ENCODE measurements at regions not wholly inside any gene's neighbourhood (a gene's known extent, or its start where the extent isn't known, plus 50 kb on each side); places are given as distances from the start of the nearest gene placed in this dataset.

DNA sequence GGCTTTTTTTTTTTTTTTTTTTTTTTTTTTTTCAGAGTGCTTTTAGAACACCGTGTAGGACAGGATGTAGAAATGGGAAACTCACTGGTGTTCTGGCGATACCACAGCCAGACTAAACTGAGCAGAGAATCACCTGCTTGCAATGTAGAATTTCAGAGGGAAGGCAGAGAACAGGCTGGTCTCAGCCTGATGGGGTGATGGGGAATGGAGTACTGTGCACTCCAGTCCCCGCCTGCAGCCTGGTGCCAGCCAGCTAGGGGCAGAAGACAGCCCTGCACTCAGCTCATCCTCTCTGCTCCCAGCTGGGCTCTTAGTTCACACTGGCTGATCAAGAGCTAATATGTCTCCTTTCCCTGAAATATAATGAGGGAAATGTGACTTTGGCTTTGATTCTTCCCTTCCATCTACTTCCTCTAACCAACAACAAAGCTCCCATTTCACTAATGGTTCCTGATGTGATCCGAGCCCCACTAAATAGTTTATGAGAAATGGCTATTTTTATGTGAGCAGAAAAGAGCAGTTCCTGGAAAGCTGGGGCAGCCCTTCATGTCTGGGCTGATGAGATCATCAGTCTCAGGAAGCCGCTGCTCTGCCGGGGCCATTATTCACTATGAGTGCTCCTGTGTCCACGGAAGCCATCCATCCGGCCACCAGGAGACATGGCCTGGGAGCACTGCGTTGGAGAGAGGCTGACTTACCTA is 209.7 kb downstream of the GADD45G start:
- DNase-seq, result no peak

- no peak for DNase-seq
These were observed 210.5 kb downstream of the GADD45G start for GRCh38 chr9:89815061-89815902.

GRCh38 chr9:89815903-89816573 is 211.2 kb downstream of the GADD45G start:
- DNase-seq, result no peak

GRCh38 chr9:89817151-89817950 is 212.5 kb downstream of the GADD45G start:
- no peak for DNase-seq

GRCh38 chr9:89820337-89820736 is 215.5 kb downstream of the GADD45G start:
- DNase-seq, result no peak

GRCh38 chr9:89821081-89821480 is 216.3 kb downstream of the GADD45G start:
- no peak for DNase-seq

DNA sequence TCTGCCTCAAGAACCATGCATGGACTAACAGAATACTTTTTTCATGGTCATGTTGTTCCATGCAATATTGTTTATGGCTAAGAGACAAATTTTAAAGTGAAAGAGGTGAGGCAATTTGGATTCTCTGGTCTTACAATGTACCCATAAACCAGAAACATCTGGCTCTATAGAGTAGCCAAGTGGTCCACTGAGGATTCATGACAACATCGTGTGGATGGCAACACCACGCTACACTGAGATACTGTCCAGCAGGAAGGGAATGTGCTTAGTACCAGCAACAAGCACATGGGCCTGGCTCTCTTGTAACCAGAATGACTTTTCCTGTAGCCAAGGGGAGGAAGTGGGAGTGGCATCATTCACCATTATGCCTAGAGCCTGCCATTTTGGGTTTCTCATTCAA is 218.2 kb downstream of the GADD45G start:
- no peak for DNase-seq

GRCh38 chr9:89825669-89826068 is 220.9 kb downstream of the GADD45G start:
- DNase-seq, result no peak

DNA sequence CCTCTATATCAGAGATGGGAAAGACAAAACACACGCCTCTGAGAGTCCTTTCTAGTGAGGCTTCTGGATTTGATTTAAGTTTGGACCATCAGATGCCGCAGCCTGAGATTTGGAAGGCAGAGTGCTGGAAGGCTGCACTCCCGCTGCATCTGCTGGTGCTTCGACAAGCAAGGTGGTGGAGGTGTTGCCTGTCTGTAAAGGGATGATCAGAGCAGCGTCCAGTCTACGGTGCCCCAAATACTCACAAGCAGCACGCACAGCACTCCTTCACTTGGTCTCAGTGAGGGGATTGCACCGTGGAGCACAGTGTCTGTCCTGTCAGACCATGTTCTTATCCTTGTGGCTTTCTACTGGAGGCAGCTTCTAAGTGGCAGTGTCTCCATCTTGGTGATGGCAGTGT is 221.4 kb downstream of the GADD45G start:
- no peak for DNase-seq

DNA sequence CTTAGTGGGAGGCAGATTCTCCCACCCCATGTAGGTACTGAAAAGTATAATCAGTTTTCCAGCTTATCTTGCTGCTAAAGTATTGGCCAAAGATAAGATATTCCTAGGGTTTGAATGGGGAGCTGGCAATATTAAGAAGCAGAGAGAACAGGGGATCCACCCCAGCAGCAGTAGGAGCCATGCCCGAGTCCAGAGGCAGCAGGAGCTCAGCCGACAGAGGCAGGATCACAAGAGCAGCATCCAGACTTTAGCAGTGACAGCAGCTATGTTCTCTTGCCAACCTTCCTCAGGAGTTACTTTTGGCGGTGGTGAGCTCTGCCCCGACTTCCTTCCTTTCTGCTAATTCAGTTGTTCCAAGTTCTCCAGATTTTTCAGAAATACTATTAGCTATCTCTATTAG is 224.5 kb downstream of the GADD45G start:
- no peak for DNase-seq

GRCh38 chr9:89835666-89836065 is 230.9 kb downstream of the GADD45G start:
- DNase-seq, result no peak

GRCh38 chr9:89837162-89837933 is 232.5 kb downstream of the GADD45G start:
- no peak for DNase-seq

DNA sequence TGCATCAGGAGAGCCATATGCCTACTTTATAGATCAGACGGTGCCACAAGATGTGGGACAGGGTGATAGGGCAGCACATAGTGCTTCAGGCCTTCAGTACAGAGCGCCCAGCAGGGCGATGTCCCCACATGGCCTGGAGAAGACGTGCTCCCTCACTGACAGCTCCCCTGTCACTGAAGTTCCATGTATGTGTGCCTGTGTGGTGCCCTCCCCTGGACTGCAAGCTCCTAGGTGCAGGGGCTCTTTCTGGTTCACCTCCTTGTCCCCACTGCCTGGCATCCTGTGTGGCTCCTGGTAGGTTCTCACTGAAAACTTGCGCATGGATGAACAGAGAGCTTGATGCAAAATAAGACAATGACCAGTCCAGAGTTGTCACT is 233.1 kb downstream of the GADD45G start:
- no peak for DNase-seq

GRCh38 chr9:89838621-89839020 is 233.8 kb downstream of the GADD45G start:
- no peak for DNase-seq

DNA sequence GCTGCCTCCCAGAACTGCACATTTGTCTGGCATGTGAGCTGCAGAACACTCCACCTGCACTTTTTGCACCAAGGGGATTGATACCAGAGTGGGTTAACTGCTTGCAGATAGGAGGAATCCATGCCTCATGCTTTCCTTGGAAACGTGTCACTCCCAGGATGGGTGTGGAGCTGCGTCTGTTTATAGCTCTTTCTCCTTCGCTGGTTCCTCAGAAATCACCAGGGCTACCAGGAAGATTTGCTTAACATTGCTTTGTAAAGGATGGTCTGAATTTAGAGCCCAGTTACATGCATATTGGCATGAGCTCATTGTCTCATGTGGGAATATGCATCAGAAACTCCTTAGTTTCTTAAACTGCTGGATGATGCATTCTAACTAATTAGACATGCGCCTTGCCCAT is 234.6 kb downstream of the GADD45G start:
- no peak for DNase-seq

DNA sequence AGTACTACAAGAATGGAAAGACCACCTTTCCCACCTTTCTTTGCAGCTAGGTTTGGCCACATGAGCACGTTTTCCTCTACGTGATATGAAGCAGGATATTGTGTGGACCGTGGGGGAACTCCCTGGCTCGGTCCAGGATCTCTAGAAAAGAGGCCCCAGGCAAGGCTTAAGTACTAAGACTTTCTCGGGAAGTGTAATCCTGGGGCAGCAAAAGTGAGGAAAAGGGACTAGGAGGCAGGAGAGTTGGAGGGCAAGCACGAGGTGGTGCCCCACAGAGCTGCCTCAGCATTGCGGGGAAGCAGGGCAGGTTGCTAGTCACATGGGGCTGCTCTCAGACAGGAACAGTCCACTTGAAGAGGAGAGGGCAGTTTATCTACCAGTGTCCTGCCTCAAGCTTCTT is 235.1 kb downstream of the GADD45G start:
- no peak for DNase-seq

GRCh38 chr9:89841456-89841855 is 236.6 kb downstream of the GADD45G start:
- no peak for DNase-seq

DNA sequence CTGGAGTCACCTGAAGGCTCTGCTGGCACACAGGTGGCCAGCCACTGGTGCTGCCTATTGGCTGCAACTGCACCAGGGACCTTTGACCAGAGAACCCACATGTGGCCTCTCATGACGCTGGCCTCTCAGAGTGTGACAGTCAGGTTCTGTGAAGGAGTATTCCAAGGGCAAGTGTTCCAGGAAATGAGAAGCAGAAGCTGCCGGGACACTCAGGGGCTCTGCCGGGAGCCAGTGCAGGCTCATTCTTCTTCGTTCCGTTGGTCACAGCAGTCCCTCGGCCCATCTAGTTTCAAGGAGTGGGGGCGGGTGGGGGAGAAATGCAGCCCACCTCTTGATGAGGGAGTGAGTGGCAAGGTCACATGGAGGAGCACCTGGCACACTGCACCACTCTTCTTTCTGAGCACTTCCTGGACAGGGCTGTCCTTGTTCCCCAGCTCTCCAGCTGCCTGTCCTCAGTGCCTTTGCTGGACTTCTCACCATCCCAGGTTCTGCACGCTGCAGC is 237.5 kb downstream of the GADD45G start:
- DNase-seq, result no peak

GRCh38 chr9:89843074-89843473 is 238.3 kb downstream of the GADD45G start:
- no peak for DNase-seq

DNA sequence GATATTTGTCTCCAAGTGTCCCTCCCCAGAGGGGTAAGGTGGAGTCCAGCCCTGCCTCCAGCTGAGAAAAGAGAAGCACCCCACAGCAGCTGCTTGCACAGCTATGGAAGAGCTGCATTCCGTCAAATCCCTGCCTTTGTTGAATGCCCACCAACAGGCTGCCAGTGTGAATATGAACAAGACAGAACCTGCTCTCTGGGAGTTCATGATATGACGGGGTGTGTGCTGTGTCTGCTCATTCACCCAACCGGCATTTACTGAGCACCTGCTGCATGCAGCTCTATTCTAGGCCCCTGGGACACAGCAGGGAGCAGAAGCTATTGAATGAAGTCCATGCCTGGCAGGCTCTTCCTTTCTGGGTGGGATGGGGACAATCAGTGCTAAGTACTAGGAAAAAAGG is 238.8 kb downstream of the GADD45G start:
- DNase-seq, result no peak

DNA sequence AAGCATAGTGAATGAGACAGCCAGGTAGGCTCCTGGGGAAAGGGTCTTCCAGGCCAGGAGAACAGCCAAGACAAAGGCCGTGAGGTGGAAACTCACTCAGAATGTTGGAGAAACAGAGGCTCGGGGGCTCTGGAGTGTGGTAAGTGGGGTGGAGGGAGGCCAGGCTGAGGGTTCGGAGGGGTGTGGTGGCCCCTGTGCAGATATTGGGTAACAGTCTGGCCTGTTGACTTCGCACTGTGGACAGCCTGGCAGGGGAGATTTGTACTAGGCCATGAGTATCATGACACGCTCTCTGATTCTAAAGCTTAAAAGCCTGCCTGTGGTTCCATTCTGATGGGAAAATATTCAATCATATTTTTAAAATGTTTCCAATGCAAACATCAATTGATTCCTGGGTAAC is 239.3 kb downstream of the GADD45G start:
- DNase-seq, result no peak

- no peak for DNase-seq
These were observed 239.7 kb downstream of the GADD45G start for GRCh38 chr9:89844535-89844934.

Measured in amniotic stem cell (primary cell).